ENCODE measurements at regions not wholly inside any gene's neighbourhood (a gene's known extent, or its start where the extent isn't known, plus 50 kb on each side); places are given as distances from the start of the nearest gene placed in this dataset.

- TF ChIP-seq CTCF (IDR thresholded peaks at IDR 0.05; ENCODE audit: low read length): no peak
- no peak for TF ChIP-seq EZH2phosphoT487 (IDR thresholded peaks at IDR 0.05; ENCODE audit: low read length)
Measured at GRCh38 chr3:177337541-177338331, 140.5 kb upstream of the TBL1XR1 start.

All from MM.1S (cell line).